SU-DHL-6 (cell line): ENCODE measurements at regions not wholly inside any gene's neighbourhood (a gene's known extent, or its start where the extent isn't known, plus 50 kb on each side); places are given as distances from the start of the nearest gene placed in this dataset.
"Not testable (repeated sequence)": the region's sequence is repeated elsewhere in the genome, so short reads cannot be mapped to it uniquely, and the experiment has no call there.

Experiments
- CTCF ChIP-seq: fragments of 200-600 bp; sonication (generic); IDR thresholded peaks from one replicate; pipeline ENCODE4 v1.5.1; 2017; ENCODE audit warnings: antibody characterized with exemption, mild to moderate bottlenecking, low read length, moderate library complexity; ENCODE audit not compliant: insufficient read depth, poor library complexity, severe bottlenecking
- EZH2phosphoT487 ChIP-seq: fragments of 200-600 bp; sonication (generic), shearing (Covaris generic); conservative IDR thresholded peaks from 2 replicates; pipeline ENCODE4 v1.6.1; 2018; ENCODE audit warnings: mild to moderate bottlenecking, antibody characterized with exemption, low read length, moderate library complexity, mixed read lengths

GRCh38 chr9:64772123-64772736 lies 512.8 kb downstream of the FOXD4L5 start:
- TF ChIP-seq CTCF, EZH2phosphoT487: not testable (repeated sequence)
